ENCODE measurements at regions not wholly inside any gene's neighbourhood (a gene's known extent, or its start where the extent isn't known, plus 50 kb on each side); places are given as distances from the start of the nearest gene placed in this dataset.

- no TSS peak for BruUV-seq (replicated peaks)
- ChIA-PET POLR2A (no interaction called here), CTCF (no interaction called here), SMC1A (ENCODE audit: uncharacterized antibody, unreplicated experiment) (no interaction called here), RAD21 (ENCODE audit: unreplicated experiment) (no interaction called here)
- H3K4me3 ChIP-seq, result no peak overlapping the region
- no peak overlapping the region for H3K9ac ChIP-seq (ENCODE audit: control insufficient read depth, insufficient read depth, low read length)
- intact Hi-C loops (cut with micrococcal nuclease; ENCODE audit: unreplicated experiment) (no loop called here), in situ Hi-C loops (cut with MboI) (no loop called here)
- H3K36me3 ChIP-seq (ENCODE audit: control insufficient read depth in 2 of 2, insufficient read depth in 2 of 2, low read length in 1 of 2), result no peaks in the 10 kb centered on the region
- WGBS (ENCODE audit: insufficient coverage, insufficient replicate concordance, low lambda C conversion rate, missing lambda C conversion rate), result 60% methylated on average over 5 of the region's 5 CpGs
- FAIRE-seq (no peak), ATAC-seq (no peak), DNase-seq (ENCODE audit: low read depth, low spot score) (no peak)
- H3K27ac ChIP-seq (ENCODE audit: control insufficient read depth, insufficient read depth), result no peak overlapping the region
- H2AFZ ChIP-seq (ENCODE audit: control insufficient read depth, low read depth, low read length), result no peak overlapping the region
- no peaks in the 10 kb centered on the region for H4K20me1 ChIP-seq (ENCODE audit: control insufficient read depth, insufficient read depth)
- no peaks in the 10 kb centered on the region for H3K27me3 ChIP-seq (replicated peaks in 1 of 2; ENCODE audit: control insufficient read depth in 2 of 2, insufficient read depth in 2 of 2, low read length in 1 of 2)
- no peaks in the 10 kb centered on the region for H3K9me3 ChIP-seq (replicated peaks; ENCODE audit: control insufficient read depth, insufficient read depth, low read length)
- no peaks in the 10 kb centered on the region for H3K79me2 ChIP-seq (ENCODE audit: control insufficient read depth, insufficient read depth, low read length)
- no peak overlapping the region for H3K4me2 ChIP-seq (ENCODE audit: control insufficient read depth, insufficient read depth)
- H3K4me1 ChIP-seq (ENCODE audit: control insufficient read depth, insufficient read depth, low read length), result no peaks in the 10 kb centered on the region
- no peak for TF ChIP-seq CTCF (IDR thresholded peaks at IDR 0.05 in 2 of 3, conservative IDR thresholded peaks at IDR 0.05 in 1 of 3; ENCODE audit: control insufficient read depth in 2 of 3, extremely low read depth in 1 of 3, insufficient read depth in 1 of 3, low read depth in 3 of 3, low read length in 3 of 3)
- no peak for TF ChIP-seq FOS (IDR thresholded peaks at IDR 0.05; ENCODE audit: borderline replicate concordance, extremely low read depth, insufficient read length)
- TF ChIP-seq NKRF (conservative IDR thresholded peaks at IDR 0.05), result no peak
- TF ChIP-seq MYB (IDR thresholded peaks at IDR 0.05; ENCODE audit: borderline replicate concordance, low read depth, low read length), result no peak
- TF ChIP-seq SPI1 (IDR thresholded peaks at IDR 0.05; ENCODE audit: borderline replicate concordance, insufficient read depth, low read depth, low read length), result no peak
- TF ChIP-seq NR2C2 (IDR thresholded peaks at IDR 0.05; ENCODE audit: borderline replicate concordance, control insufficient read depth, insufficient read length, low read depth), result no peak
- no peak for TF ChIP-seq ZNF687 (IDR thresholded peaks at IDR 0.05)
- TF ChIP-seq USF1 (IDR thresholded peaks at IDR 0.05; ENCODE audit: borderline replicate concordance, extremely low read length, insufficient read depth, low read depth, low read length), result no peak
- no peak for TF ChIP-seq KLF5 (IDR thresholded peaks at IDR 0.05; ENCODE audit: partially characterized antibody)
These were observed 551.5 kb downstream of the LMO4 start for GRCh38 chr1:87880098-87880760.

All from GM12878 (cell line).